ENCODE measurements at regions not wholly inside any gene's neighbourhood (a gene's known extent, or its start where the extent isn't known, plus 50 kb on each side); places are given as distances from the start of the nearest gene placed in this dataset.

GRCh38 chr10:10498781-10499180 is 518.9 kb upstream of the CELF2 start:
- Histone ChIP-seq H3K4me3 (no peak overlapping the region), H4K20me1 (ENCODE audit: low read depth) (no peaks in the 10 kb centered on the region), H3F3A (ENCODE audit: low read depth) (no peaks in the 10 kb centered on the region), H3K27ac (no peak overlapping the region), H3K9me3 (ENCODE audit: low read depth) (no peaks in the 10 kb centered on the region), H3K9ac (no peak overlapping the region), H3K4me2 (no peak overlapping the region), H2AFZ (replicated peaks) (no peak overlapping the region), H3K36me3 (no peaks in the 10 kb centered on the region), H3K4me1 (no peaks in the 10 kb centered on the region), H3K79me2 (ENCODE audit: low read depth) (no peaks in the 10 kb centered on the region), H3K27me3 (no peaks in the 10 kb centered on the region)
- Mint-ChIP-seq H3K4me3 (no peak overlapping the region), H3K9me3 (peaks cover 6% of the 10 kb centered on the region), H3K36me3 (no peaks in the 10 kb centered on the region), H3K27me3 (ENCODE audit: insufficient read depth, low read depth) (peaks cover 6% of the 10 kb centered on the region), H3K27ac (no peak overlapping the region), H3K4me1 (no peaks in the 10 kb centered on the region)
- DNase-seq (ENCODE audit: low spot score) = no peak
- TF ChIP-seq CTCF (IDR thresholded peaks at IDR 0.05) = no peak

DNA sequence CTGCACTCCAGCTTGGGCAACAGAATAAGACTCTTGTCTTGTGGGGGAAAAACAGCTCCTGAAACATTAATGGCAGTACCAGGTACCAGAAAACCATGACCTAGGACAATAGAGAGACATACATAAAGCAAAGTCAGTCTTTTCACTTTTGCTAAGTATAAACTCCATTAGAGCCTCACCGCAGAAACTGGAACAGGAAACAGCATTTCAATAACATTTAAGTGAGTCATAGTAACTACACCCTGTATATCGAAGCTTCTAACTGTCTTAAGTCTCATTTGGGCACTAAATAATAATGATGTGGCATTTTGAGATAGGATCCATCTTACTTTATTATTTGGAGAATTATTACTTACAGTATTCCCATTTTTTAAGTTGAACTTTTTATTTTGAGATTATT is 517.8 kb upstream of the CELF2 start:
- Histone ChIP-seq H3K27ac (no peak overlapping the region), H3K79me2 (ENCODE audit: low read depth) (no peaks in the 10 kb centered on the region), H3K4me1 (no peaks in the 10 kb centered on the region), H4K20me1 (ENCODE audit: low read depth) (no peaks in the 10 kb centered on the region), H3K9me3 (ENCODE audit: low read depth) (no peaks in the 10 kb centered on the region), H3K27me3 (no peaks in the 10 kb centered on the region), H3K9ac (no peak overlapping the region), H2AFZ (replicated peaks) (no peak overlapping the region), H3K4me2 (no peak overlapping the region), H3F3A (ENCODE audit: low read depth) (no peaks in the 10 kb centered on the region), H3K4me3 (no peak overlapping the region), H3K36me3 (no peaks in the 10 kb centered on the region)
- Mint-ChIP-seq H3K27ac (no peak overlapping the region), H3K36me3 (no peaks in the 10 kb centered on the region), H3K4me1 (no peaks in the 10 kb centered on the region), H3K4me3 (no peak overlapping the region), H3K27me3 (ENCODE audit: insufficient read depth, low read depth) (peaks cover 6% of the 10 kb centered on the region), H3K9me3 (peaks cover 6% of the 10 kb centered on the region)
- no peak for DNase-seq (ENCODE audit: low spot score)
- TF ChIP-seq CTCF (IDR thresholded peaks at IDR 0.05) = no peak
- no peak for TF ChIP-seq EZH2phosphoT487 (IDR thresholded peaks at IDR 0.05)
- no peak for TF ChIP-seq EZH2 (IDR thresholded peaks at IDR 0.05)

- Histone ChIP-seq H3K79me2 (ENCODE audit: low read depth) (no peaks in the 10 kb centered on the region), H3K9me3 (ENCODE audit: low read depth) (no peaks in the 10 kb centered on the region), H3F3A (ENCODE audit: low read depth) (no peaks in the 10 kb centered on the region), H3K36me3 (no peaks in the 10 kb centered on the region), H3K4me2 (no peak overlapping the region), H3K27ac (no peak overlapping the region), H4K20me1 (ENCODE audit: low read depth) (no peaks in the 10 kb centered on the region), H3K4me1 (no peaks in the 10 kb centered on the region), H3K9ac (no peak overlapping the region), H2AFZ (replicated peaks) (no peak overlapping the region), H3K27me3 (no peaks in the 10 kb centered on the region), H3K4me3 (no peak overlapping the region)
- Mint-ChIP-seq H3K27ac (no peak overlapping the region), H3K9me3 (peaks cover 6% of the 10 kb centered on the region), H3K27me3 (ENCODE audit: insufficient read depth, low read depth) (peaks cover 6% of the 10 kb centered on the region), H3K4me3 (no peak overlapping the region), H3K4me1 (no peaks in the 10 kb centered on the region), H3K36me3 (no peaks in the 10 kb centered on the region)
- no peak for TF ChIP-seq EZH2 (IDR thresholded peaks at IDR 0.05)
- no peak for TF ChIP-seq CTCF (IDR thresholded peaks at IDR 0.05)
- TF ChIP-seq EZH2phosphoT487 (IDR thresholded peaks at IDR 0.05) = no peak
- DNase-seq (ENCODE audit: low spot score) = no peak
Observed at GRCh38 chr10:10500937-10501336, 516.7 kb upstream of the CELF2 start.

DNA sequence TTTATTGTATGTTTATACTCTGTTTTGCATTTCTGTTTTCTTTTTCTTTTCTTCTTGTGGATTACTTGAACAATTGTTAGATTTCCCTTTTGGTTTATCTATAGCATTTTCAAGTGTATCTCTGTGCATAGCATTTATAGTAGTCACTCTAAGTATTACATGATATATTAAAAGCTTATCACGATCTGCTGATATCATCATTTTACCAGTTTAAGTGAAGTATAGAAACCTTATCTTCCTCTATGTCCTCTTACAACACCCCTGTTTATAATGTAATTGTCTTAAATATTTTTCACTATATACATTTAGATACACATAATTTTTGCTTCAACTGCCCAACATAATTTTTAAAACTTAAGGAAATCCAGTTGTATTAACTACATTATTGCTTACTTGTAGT is 513.9 kb upstream of the CELF2 start:
- no peaks in the 10 kb centered on the region for H3K4me1 ChIP-seq
- H2AFZ ChIP-seq (replicated peaks) = no peak overlapping the region
- H4K20me1 ChIP-seq (ENCODE audit: low read depth) = no peaks in the 10 kb centered on the region
- no peak overlapping the region for H3K4me2 ChIP-seq
- H3K4me3 ChIP-seq = no peak overlapping the region
- H3K27ac Mint-ChIP-seq = no peak overlapping the region
- H3K9me3 Mint-ChIP-seq = peaks cover 6% of the 10 kb centered on the region
- peaks cover 2% of the 10 kb centered on the region for H3K27me3 Mint-ChIP-seq (ENCODE audit: insufficient read depth, low read depth)
- no peaks in the 10 kb centered on the region for H3K9me3 ChIP-seq (ENCODE audit: low read depth)
- no peak for DNase-seq (ENCODE audit: low spot score)
- no peak for TF ChIP-seq EZH2phosphoT487 (IDR thresholded peaks at IDR 0.05)
- TF ChIP-seq EZH2 (IDR thresholded peaks at IDR 0.05) = no peak
- TF ChIP-seq CTCF (IDR thresholded peaks at IDR 0.05) = no peak
- H3K9ac ChIP-seq = no peak overlapping the region
- no peaks in the 10 kb centered on the region for H3K27me3 ChIP-seq
- no peak overlapping the region for H3K27ac ChIP-seq
- H3K79me2 ChIP-seq (ENCODE audit: low read depth) = no peaks in the 10 kb centered on the region
- H3K4me3 Mint-ChIP-seq = no peak overlapping the region
- H3K36me3 Mint-ChIP-seq = no peaks in the 10 kb centered on the region
- H3K36me3 ChIP-seq = no peaks in the 10 kb centered on the region
- H3F3A ChIP-seq (ENCODE audit: low read depth) = no peaks in the 10 kb centered on the region
- peaks cover 3% of the 10 kb centered on the region for H3K4me1 Mint-ChIP-seq

Measured in neural progenitor cell (in vitro differentiated cells).